GM10248 (cell line): ENCODE measurements at regions not wholly inside any gene's neighbourhood (a gene's known extent, or its start where the extent isn't known, plus 50 kb on each side); places are given as distances from the start of the nearest gene placed in this dataset.

ENCODE experiments used
- CTCF ChIA-PET: fragments of 300-600 bp; sonication (Branson Sonifier 250); formaldehyde crosslinking; extraction: SDS; loops from one replicate; lab custom pipeline; 2021; ENCODE audit warnings: antibody characterized with exemption; lab: Yijun Ruan, JAX
- POLR2A ChIA-PET: fragments of 350-650 bp; sonication (Branson Sonifier 250); formaldehyde crosslinking; extraction: SDS; loops from one replicate; lab custom pipeline; 2020; ENCODE audit warnings: antibody characterized with exemption; lab: Yijun Ruan, JAX
- DNase-seq: peaks from one replicate; pipeline ENCODE4 v3.0.0; 2012; ENCODE audit errors: extremely low spot score
- TF ChIP-seq, protein P1 (sequence below): IDR thresholded peaks from 2 replicates; pipeline ENCODE4 v1.5.1; 2012; ENCODE audit warnings: mild to moderate bottlenecking, low read depth; ENCODE audit errors: extremely low read depth, missing control alignments, control extremely low read depth

DNA sequence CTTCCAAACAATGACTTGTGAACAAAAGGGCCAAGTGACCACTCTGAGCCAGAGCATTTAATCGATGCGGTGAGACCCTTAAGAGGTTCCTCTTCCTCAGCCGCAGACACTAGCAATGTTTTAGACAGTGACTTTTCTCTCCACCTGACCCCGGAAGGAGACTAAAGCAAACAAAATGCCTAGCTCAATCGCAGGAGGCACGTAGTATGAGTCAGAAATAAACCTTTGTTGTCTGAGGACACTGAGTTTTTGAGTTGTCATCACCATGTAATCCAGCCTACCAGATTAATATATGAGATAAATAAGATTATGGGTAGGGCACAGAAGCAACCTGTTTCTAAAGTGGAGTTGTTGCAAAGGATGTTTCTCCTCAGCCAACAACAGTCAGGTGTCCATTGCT, 326.2 kb upstream of the DUSP10 start:
- ChIA-PET POLR2A (no interaction called here), CTCF (no interaction called here)
- DNase-seq = no peak
- TF ChIP-seq, protein P1, sequence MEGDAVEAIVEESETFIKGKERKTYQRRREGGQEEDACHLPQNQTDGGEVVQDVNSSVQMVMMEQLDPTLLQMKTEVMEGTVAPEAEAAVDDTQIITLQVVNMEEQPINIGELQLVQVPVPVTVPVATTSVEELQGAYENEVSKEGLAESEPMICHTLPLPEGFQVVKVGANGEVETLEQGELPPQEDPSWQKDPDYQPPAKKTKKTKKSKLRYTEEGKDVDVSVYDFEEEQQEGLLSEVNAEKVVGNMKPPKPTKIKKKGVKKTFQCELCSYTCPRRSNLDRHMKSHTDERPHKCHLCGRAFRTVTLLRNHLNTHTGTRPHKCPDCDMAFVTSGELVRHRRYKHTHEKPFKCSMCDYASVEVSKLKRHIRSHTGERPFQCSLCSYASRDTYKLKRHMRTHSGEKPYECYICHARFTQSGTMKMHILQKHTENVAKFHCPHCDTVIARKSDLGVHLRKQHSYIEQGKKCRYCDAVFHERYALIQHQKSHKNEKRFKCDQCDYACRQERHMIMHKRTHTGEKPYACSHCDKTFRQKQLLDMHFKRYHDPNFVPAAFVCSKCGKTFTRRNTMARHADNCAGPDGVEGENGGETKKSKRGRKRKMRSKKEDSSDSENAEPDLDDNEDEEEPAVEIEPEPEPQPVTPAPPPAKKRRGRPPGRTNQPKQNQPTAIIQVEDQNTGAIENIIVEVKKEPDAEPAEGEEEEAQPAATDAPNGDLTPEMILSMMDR = no peak

DNA sequence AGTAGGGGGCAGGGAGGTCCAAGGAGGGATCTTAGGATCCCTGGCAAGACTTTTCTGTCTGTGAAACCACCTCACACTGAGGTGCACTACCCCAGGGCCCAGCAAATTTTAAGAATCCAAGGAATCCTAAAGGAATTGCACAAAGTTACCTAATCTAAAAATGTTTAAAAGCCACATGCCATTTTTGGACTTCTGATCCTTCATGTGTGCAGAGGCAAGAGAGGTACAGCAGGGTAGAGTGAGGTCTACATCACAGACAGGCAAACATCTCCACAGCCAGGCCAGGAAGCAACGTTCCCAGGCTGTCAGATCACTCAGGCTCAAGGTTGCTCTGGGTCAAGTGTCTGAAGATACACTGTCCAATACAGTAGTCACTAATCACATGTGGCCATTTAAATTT, 324.6 kb upstream of the DUSP10 start:
- CTCF ChIA-PET = interaction anchor here (1.9 kb wide), 1 partner anchor 15 kb away, joined by 4 read pairs; no protein-coding TSS in a partner anchor
- POLR2A ChIA-PET = no interaction called here
- TF ChIP-seq, protein P1 = no peak
- DNase-seq = no peak

DNA sequence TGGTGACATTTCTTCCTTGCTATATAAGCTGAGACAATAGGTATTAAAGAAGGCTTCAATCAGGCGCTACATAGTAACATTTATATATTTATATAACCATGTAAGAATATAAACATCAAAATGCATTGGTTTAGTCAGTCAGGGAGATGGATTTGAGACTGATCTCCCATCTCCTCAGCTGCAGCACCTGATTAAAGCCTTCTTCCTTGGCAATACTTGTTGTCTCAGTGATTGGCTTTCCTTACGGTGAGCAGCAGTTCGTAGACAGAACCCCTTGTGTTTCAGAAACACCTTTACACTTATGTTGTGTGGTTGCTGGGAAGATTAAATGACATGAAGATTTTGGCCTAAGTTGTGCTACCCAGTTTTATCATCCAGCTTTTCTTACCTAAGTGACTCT, 323.3 kb upstream of the DUSP10 start:
- ChIA-PET CTCF (no interaction called here), POLR2A (no interaction called here)
- TF ChIP-seq, protein P1 = no peak
- no peak for DNase-seq

DNA sequence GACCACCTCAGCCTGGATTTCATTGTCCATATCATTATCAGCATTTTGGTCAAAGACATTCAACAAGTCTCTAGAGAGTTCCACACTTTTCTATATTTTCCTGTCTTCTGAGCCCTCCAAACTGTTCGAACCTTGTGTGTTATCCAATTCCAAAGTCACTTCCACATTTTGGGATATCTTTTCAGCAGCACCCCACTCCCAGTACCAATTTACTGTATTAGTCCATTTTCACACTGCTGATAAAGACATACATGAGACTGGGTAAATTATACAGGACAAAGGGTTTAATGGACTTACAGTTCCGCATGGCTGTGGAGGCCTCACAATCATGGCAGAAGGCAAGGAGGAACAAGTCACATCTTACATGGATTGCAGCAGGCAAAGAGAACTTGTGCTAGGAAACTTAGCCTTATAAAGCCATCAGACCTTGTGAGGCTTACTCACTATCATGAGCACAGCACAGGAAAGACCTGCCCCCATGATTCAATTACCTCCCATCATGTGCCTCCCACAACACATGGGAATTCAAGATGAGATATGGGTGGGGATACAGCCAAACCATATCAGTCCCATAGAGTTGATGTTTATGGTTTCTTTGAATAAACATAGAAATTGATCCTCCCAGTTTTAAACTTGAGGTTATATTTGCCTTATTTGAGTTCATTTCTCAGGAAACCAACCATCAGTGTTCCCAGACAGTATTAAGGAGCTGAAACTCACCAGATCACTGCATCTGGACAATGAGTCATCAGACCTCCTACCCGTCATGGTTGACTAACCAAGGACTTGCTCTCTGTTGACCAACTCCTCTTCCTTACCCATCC, 322.7 kb upstream of the DUSP10 start:
- ChIA-PET CTCF (no interaction called here), POLR2A (no interaction called here)
- TF ChIP-seq, protein P1 = no peak
- DNase-seq = no peak

DNA sequence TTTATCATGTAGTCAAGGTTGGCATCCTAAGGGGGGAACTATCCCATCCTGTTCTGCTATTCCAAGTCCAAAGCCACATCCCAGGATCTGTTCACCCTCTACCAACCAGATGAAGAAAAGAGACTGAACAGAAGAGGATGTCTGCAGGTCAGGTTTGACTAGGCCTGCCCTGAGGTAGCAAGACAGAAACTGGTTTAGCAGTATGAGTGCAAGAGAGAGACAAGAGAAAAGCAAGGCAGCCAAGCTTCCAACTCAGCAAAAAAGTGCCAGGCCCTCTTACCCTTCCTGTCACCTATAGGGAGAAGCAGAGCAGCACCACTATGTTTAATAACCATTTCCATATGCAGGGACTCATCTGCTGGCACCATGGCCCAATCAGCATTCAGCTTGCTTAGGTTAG, 320.8 kb upstream of the DUSP10 start:
- TF ChIP-seq, protein P1 = no peak
- POLR2A ChIA-PET = no interaction called here

DNA sequence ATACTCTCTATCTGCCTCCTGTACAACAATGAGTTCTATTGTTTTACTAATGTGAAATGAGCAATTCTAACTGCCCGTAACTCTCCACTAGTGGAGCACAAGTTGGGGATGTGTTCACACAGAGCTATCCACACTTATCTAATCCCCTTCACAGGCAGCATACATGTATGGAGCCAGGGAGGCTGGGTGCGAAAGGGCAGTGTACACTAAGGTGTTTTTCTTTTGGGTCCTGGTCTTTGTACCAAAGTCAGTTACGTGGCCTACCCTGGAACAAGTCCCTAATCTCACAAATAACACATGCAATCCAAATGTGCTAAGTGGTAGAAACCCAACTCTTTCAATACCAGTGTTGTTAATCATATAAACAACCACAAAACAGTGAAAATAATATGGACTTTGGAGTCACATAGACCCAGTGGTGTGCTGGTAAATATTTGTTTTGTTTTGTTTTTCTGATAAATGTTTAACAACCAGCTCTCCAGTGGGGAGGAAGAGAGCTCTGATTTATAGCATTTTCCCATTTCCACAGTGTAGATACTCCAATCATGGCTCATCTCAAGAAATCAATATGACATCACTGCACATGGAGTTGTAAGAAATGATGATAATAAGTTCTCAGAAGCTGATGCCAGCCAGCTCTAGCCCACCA, 319.9 kb upstream of the DUSP10 start:
- CTCF ChIA-PET = interaction anchor here (1.2 to 1.5 kb wide), 2 partner anchors 14 to 18 kb away, joined by 3 to 5 read pairs; no protein-coding TSS in a partner anchor
- POLR2A ChIA-PET = no interaction called here
- DNase-seq = no peak
- TF ChIP-seq, protein P1 = no peak

More for the DNA sequence above, 320.8 kb upstream of the DUSP10 start:
- CTCF ChIA-PET = interaction anchor here (0.9 kb wide), 1 partner anchor 11 kb away, joined by 3 read pairs; no protein-coding TSS in a partner anchor
- DNase-seq = no peak
